GM12878 (cell line): ENCODE measurements at regions not wholly inside any gene's neighbourhood (a gene's known extent, or its start where the extent isn't known, plus 50 kb on each side); places are given as distances from the start of the nearest gene placed in this dataset.

Experiments
- CBX3 ChIP-seq: fragments of 200-600 bp; sonication (generic); IDR thresholded peaks from 2 replicates; pipeline ENCODE4 v1.6.1; 2016; ENCODE audit warnings: low read depth, borderline replicate concordance
- NFYB ChIP-seq: IDR thresholded peaks from 2 replicates; pipeline ENCODE4 v1.6.1; 2011; ENCODE audit warnings: low read depth, mild to moderate bottlenecking, low read length, improper control_type of control experiment, moderate library complexity; ENCODE audit not compliant: insufficient read depth
- NR2C2 ChIP-seq: IDR thresholded peaks from 2 replicates; pipeline ENCODE4 v1.6.1; 2011; ENCODE audit warnings: borderline replicate concordance, low read depth; ENCODE audit not compliant: control insufficient read depth, insufficient read length
- TF ChIP-seq, protein P1 (sequence below): fragments of 450-650 bp; IDR thresholded peaks from 2 replicates; pipeline ENCODE4 v1.6.1; 2017; ENCODE audit warnings: low read depth, mild to moderate bottlenecking, moderate library complexity
- TF ChIP-seq, protein P2 (sequence below): IDR thresholded peaks from 2 replicates; pipeline ENCODE4 v1.6.1; 2012; ENCODE audit warnings: low read depth, low read length, improper control_type of control experiment
- TF ChIP-seq, protein P3 (sequence below): IDR thresholded peaks from 2 replicates; pipeline ENCODE4 v1.6.1; 2012; ENCODE audit warnings: improper control_type of control experiment, low read depth, low read length; ENCODE audit not compliant: insufficient replicate concordance

DNA sequence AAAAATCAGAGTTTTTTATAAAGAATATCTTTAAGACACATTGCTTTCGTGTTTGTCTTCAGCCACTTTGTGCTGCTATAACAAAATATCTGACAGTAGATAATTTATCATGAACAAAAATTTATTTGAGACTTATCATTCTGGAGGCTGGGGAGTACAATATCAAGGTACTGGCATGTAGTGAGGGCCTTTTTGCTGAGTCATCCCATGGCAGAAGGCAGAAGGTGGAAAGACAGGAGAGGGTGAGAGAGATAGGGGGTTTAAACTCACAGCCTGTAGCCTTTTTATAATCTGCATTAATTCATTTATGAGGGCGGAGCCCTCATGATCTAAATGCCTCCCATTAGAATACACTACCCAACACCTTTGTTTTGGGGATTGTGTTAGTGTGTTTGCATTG is 431.2 kb upstream of the FAM47C start (continued):
- TF ChIP-seq, protein P1, sequence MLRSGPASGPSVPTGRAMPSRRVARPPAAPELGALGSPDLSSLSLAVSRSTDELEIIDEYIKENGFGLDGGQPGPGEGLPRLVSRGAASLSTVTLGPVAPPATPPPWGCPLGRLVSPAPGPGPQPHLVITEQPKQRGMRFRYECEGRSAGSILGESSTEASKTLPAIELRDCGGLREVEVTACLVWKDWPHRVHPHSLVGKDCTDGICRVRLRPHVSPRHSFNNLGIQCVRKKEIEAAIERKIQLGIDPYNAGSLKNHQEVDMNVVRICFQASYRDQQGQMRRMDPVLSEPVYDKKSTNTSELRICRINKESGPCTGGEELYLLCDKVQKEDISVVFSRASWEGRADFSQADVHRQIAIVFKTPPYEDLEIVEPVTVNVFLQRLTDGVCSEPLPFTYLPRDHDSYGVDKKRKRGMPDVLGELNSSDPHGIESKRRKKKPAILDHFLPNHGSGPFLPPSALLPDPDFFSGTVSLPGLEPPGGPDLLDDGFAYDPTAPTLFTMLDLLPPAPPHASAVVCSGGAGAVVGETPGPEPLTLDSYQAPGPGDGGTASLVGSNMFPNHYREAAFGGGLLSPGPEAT: no peak
- TF ChIP-seq, protein P2, sequence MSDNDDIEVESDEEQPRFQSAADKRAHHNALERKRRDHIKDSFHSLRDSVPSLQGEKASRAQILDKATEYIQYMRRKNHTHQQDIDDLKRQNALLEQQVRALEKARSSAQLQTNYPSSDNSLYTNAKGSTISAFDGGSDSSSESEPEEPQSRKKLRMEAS: no peak
- TF ChIP-seq NR2C2 (no peak), CBX3 (no peak), NFYB (no peak)
- TF ChIP-seq, protein P3, sequence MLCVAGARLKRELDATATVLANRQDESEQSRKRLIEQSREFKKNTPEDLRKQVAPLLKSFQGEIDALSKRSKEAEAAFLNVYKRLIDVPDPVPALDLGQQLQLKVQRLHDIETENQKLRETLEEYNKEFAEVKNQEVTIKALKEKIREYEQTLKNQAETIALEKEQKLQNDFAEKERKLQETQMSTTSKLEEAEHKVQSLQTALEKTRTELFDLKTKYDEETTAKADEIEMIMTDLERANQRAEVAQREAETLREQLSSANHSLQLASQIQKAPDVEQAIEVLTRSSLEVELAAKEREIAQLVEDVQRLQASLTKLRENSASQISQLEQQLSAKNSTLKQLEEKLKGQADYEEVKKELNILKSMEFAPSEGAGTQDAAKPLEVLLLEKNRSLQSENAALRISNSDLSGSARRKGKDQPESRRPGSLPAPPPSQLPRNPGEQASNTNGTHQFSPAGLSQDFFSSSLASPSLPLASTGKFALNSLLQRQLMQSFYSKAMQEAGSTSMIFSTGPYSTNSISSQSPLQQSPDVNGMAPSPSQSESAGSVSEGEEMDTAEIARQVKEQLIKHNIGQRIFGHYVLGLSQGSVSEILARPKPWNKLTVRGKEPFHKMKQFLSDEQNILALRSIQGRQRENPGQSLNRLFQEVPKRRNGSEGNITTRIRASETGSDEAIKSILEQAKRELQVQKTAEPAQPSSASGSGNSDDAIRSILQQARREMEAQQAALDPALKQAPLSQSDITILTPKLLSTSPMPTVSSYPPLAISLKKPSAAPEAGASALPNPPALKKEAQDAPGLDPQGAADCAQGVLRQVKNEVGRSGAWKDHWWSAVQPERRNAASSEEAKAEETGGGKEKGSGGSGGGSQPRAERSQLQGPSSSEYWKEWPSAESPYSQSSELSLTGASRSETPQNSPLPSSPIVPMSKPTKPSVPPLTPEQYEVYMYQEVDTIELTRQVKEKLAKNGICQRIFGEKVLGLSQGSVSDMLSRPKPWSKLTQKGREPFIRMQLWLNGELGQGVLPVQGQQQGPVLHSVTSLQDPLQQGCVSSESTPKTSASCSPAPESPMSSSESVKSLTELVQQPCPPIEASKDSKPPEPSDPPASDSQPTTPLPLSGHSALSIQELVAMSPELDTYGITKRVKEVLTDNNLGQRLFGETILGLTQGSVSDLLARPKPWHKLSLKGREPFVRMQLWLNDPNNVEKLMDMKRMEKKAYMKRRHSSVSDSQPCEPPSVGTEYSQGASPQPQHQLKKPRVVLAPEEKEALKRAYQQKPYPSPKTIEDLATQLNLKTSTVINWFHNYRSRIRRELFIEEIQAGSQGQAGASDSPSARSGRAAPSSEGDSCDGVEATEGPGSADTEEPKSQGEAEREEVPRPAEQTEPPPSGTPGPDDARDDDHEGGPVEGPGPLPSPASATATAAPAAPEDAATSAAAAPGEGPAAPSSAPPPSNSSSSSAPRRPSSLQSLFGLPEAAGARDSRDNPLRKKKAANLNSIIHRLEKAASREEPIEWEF: no peak
